Nephron progenitor cell (in vitro differentiated cells): ENCODE measurements at regions not wholly inside any gene's neighbourhood (a gene's known extent, or its start where the extent isn't known, plus 50 kb on each side); places are given as distances from the start of the nearest gene placed in this dataset.

Experiments
- DNase-seq: peaks from one replicate; pipeline ENCODE4 v3.0.0; 2021
- H3K27ac Mint-ChIP-seq: 2 replicates; pipeline ENCODE4 v1.8.0; 2021; ENCODE audit warnings: mild to moderate bottlenecking, moderate library complexity, mixed read lengths
- H3K27me3 Mint-ChIP-seq: 2 replicates; pipeline ENCODE4 v1.8.0; 2021; ENCODE audit warnings: mild to moderate bottlenecking, low read depth, mixed read lengths; ENCODE audit not compliant: poor library complexity
- H3K36me3 Mint-ChIP-seq: 2 replicates; pipeline ENCODE4 v1.8.0; 2021; ENCODE audit warnings: low read depth, mixed read lengths
- H3K4me1 Mint-ChIP-seq: 2 replicates; pipeline ENCODE4 v1.8.0; 2021; ENCODE audit warnings: mixed read lengths
- H3K4me3 Mint-ChIP-seq: 2 replicates; pipeline ENCODE4 v1.8.0; 2021; ENCODE audit warnings: mild to moderate bottlenecking, moderate library complexity, mixed read lengths
- H3K9me3 Mint-ChIP-seq: 2 replicates; pipeline ENCODE4 v1.8.0; 2021; ENCODE audit warnings: mild to moderate bottlenecking, moderate library complexity, mixed read lengths
- CTCF ChIP-seq: fragments of 200-600 bp; sonication (generic); IDR thresholded peaks from 2 replicates; pipeline ENCODE4 v1.5.0; 2021; ENCODE audit warnings: antibody characterized with exemption

DNA sequence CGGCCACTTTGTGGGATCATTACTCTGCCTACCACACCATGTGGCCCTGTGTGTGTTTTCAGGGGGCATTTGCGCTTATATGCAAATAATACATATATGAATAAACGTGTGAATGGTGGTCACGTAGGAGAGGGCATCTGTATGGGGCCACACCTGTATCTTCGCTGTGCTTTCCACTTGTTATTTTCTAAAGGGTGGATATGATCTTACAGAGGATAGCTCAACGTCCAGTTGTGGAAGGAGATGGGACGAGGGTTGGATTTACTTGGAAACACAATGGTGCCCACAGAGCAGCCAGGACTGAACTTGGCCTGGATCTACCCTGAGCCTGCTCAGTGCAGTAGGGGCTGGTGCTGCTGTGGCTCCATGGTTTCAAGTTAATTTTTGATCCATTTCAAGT lies 93.3 kb downstream of the YTHDF1 start:
- H3K27ac Mint-ChIP-seq, result no peak overlapping the region
- DNase-seq, result no peak
- no peaks in the 10 kb centered on the region for H3K4me1 Mint-ChIP-seq
- H3K27me3 Mint-ChIP-seq, result peaks cover 52% of the 10 kb centered on the region
- peaks cover 6% of the 10 kb centered on the region for H3K9me3 Mint-ChIP-seq
- H3K4me3 Mint-ChIP-seq, result no peak overlapping the region
- no peaks in the 10 kb centered on the region for H3K36me3 Mint-ChIP-seq
- no peak for TF ChIP-seq CTCF

DNA sequence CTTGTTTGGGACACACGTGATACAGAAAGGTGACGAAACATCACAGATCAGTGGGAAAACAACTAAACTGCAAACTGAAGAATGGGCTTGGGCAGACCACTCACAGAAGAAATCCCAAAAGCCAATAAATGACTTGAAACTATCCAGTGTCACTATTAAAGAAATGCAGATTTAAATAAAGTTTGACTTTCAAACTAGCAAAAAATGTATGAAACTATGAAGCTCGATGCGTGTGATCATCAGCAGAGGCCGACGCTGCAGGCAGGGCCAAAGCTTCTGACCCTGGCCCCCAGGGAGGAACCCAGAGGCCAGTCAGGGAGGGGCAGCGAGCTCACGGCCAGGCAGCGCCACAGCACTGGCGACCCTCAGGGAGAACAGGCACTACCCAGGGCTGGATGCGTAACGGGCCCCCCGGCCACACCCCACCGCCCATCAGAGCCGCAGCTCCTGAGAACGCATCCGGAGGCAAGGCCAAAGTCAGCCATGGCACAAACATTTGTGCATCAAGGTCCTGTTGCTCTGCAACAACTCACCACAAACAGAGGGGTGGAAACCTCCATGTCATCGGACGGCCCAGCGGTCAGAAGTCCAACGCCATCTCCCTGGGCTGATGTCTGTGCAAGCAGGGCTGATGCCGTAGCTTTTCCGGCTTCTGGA lies 94.1 kb downstream of the YTHDF1 start:
- H3K27ac Mint-ChIP-seq, result no peak overlapping the region
- H3K9me3 Mint-ChIP-seq, result peaks cover 6% of the 10 kb centered on the region
- H3K4me1 Mint-ChIP-seq, result no peaks in the 10 kb centered on the region
- H3K4me3 Mint-ChIP-seq, result no peak overlapping the region
- DNase-seq, result peak; percentile 0
- H3K36me3 Mint-ChIP-seq, result no peaks in the 10 kb centered on the region
- peaks cover 60% of the 10 kb centered on the region for H3K27me3 Mint-ChIP-seq
- TF ChIP-seq CTCF, result no peak

DNA sequence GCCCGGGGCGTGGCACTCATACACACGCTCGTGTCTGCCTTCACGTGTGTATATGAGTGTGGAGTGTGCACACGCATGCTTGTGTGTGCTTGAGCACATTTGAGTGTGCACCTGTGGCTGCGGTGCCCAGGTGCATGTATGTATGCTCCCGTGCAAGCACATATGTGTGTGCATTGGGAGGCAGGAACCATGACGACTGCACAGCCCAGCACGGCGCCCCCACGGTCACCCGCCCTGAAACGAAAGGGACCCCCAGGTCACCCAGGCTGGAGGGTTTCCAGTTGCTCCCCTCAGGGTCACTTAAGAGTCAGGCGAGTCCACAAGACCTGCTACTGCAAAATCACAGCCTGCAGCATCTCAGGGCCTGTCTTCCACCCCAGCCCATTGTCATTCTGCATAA lies 94.7 kb downstream of the YTHDF1 start:
- TF ChIP-seq CTCF, result no peak
- no peak overlapping the region for H3K27ac Mint-ChIP-seq
- H3K4me3 Mint-ChIP-seq, result no peak overlapping the region
- peaks cover 66% of the 10 kb centered on the region for H3K27me3 Mint-ChIP-seq
- DNase-seq, result no peak
- no peaks in the 10 kb centered on the region for H3K4me1 Mint-ChIP-seq
- H3K36me3 Mint-ChIP-seq, result no peaks in the 10 kb centered on the region
- peaks cover 6% of the 10 kb centered on the region for H3K9me3 Mint-ChIP-seq

GRCh38 chr20:63120808-63121090 lies 95.2 kb downstream of the YTHDF1 start:
- H3K27ac Mint-ChIP-seq, result no peak overlapping the region
- H3K4me3 Mint-ChIP-seq, result no peak overlapping the region
- TF ChIP-seq CTCF, result no peak
- H3K36me3 Mint-ChIP-seq, result no peaks in the 10 kb centered on the region
- peaks cover 6% of the 10 kb centered on the region for H3K9me3 Mint-ChIP-seq
- no peaks in the 10 kb centered on the region for H3K4me1 Mint-ChIP-seq
- no peak for DNase-seq
- peaks cover 68% of the 10 kb centered on the region for H3K27me3 Mint-ChIP-seq

DNA sequence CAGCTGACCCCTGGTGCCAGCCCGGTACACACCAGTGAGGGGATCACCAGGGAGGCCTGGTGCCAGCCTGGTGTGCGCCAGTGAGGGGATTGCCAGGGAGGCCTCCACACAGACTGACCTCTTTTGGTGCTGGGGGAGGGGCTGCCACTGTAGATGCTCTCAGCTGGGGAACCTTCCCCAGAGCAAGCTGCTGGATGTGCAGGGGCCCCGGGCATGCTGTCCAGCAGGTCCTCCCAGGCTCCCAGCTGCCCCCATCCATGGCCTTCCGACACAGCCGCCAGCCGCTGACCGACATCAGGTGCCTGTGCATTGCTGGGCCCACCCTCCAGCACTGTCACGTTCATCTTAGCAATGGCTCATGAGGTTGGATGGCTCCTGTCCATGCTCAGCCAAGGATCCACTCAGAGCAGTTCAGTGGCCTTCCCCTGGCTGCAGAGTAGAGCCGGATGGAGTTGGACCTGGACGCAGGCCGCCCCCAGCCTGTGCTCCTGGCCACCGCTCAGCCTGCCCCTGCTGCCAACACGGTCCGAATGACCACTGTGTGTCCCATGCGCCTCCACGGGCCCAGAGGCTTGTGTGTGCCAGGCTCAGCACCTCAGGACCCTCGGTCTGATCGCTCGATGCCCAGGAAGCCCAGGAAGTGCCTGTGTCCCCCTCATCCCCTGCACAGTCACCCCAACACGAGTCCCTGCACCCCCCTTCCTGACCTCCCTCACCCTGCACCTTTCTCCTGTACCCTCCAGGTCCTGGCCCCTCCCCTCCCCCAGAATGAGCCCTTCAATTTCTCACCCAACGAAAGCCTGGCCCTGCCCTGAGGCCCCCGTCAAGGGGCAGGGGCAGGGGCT lies 95.7 kb downstream of the YTHDF1 start:
- Mint-ChIP-seq H3K36me3 (no peaks in the 10 kb centered on the region), H3K9me3 (peaks cover 6% of the 10 kb centered on the region), H3K27me3 (peaks cover 68% of the 10 kb centered on the region), H3K4me3 (no peak overlapping the region), H3K27ac (no peak overlapping the region), H3K4me1 (no peaks in the 10 kb centered on the region)
- no peak for DNase-seq
- no peak for TF ChIP-seq CTCF
